HL-60/S4 treated with phorbol 12-myristate 13-acetate at 8.2 ng/mL for 4 days and 3 days (cell line): ENCODE measurements at regions not wholly inside any gene's neighbourhood (a gene's known extent, or its start where the extent isn't known, plus 50 kb on each side); places are given as distances from the start of the nearest gene placed in this dataset.

Experiments
- in situ Hi-C: fragments of 300-500 bp; cut with MboI; formaldehyde crosslinking; loops from 2 replicates; pipeline ENCODE4 v1.15.0; 2022; ENCODE audit warnings: low sequenced_read_pairs

DNA sequence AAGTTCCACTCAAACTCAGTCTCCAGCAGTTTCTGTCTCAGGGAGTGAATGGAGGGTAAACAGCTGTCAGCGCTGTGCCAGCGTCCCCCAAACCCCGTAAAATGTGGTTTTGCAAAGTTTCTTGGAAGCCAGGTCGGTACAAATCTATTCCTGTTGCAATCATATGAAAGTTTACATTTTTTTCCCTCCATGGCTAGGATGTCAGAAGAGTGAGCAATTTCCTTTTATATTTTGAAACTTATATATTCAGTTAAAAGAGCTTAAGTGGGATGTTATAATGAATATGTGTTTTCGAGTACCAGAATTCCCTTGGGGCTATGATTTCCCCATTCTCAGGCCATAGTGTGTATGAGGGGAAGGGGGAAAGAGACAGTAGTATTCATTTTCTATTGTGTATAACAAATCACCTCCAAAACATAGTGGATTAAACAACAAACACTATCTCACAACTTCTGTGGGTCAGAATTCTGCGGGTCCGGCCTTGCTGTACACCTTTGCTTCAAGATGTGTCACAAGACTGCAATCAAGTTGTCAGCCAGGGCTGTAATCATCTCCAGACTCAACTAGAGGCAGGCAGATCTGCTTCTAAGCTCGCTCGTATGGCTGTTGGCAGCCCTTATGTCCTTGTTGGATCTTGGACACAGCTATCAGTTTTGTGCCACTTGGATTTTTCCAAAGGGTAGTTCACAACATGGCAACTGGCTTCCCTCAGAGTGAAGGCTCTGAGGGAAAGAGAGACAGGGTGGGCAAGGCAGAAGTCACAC lies 107.4 kb downstream of the SNX18 start:
- in situ Hi-C loops: no loop called here

GRCh38 chr5:54621709-54622108 lies 104.2 kb downstream of the SNX18 start:
- in situ Hi-C loops: no loop called here

DNA sequence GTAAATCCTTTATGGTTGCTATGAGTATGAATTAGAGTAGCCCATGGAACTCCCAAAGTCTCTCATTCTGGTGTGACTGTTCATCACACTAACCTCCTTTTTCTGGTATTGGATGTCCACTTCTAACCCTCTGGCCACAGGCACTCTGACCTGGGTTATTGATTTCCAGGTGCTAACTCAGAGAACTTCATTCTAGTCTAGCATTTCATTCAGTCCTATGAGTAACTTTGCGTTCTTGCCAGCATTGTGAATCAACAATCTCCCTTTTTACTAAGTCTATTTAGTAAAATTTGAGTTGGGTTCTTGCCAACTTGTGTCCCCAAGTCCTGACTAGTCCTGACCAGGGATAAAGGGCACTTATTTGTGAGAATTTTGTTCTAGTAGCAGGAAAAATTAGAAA lies 103.5 kb downstream of the SNX18 start:
- in situ Hi-C loops: no loop called here

- in situ Hi-C loops: no loop called here
Measured at GRCh38 chr5:54620141-54620933, 102.8 kb downstream of the SNX18 start.

DNA sequence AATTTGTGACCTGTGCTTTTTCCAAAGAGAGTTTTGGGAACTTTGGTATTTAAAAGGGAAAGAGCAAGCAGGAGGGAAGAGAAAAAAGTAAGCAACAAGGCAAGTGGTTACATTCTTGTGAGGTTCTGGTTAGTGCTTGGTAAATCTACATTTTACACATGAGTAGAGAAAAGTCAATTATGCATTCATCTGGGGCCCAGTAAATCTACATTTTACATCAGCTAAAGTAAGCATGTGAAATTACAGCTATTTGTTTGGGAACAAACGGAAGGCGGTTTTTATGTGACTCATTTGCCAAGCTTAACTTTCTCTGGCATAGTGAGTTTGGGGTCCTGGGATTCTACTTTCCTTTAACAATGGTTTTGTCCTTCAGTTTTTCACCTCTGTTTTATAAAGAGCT lies 102.2 kb downstream of the SNX18 start:
- in situ Hi-C loops: no loop called here

DNA sequence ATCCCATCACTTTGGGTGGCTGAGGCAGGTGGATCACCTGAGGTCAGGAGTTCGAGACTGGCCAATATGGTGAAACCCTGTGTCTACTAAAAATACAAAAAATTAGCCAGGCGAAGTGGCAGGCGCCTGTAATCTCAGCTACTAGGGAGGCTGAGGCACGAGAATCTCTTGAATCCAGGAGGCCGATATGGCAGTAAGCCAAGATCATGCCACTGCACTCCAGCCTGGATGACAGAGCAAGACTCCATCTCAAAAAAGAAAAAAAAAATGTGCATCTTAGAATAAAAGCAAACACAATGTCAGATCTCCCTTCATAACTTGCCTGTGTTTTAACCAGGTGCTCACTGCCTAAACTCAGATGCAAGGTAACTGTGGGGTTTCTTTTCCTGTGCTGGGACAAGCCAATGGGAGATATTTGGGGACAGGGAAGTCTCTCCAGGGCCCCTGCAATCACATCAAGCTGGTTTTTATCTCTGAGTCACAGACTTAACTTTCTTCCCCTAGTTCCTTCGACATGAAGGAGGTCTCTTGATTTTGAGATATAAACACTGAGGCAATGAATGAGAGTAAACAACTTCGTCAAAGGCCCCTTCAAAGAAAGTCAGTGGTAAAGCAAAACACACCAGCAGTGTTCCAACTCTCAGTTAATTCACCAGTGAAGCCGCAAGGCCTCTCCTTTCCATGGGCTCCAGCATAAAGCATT lies 99.1 kb downstream of the SNX18 start:
- in situ Hi-C loops: no loop called here

- in situ Hi-C loops: no loop called here
Measured at GRCh38 chr5:54616031-54616430, 98.5 kb downstream of the SNX18 start.

- in situ Hi-C loops: no loop called here
Measured at GRCh38 chr5:54615381-54615780, 97.8 kb downstream of the SNX18 start.

DNA sequence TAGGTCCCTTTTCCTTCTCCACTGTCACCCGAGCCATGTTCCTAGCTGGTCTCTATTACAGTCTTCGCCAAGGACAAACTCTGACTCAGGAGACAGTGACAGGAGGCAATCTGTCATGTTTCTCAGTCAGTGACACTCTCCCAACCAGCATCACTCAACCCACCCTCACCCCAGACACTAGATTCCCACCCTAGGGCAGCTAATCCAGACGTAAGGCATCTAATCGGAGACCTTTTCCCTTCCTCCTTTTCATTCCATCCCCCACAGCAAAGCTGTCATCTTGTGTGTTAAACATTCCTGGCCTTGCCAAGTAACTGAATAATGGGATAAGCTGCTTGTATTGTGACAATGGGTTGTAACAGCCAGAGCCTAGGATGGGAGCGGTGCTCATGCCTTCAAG lies 95.2 kb downstream of the SNX18 start:
- in situ Hi-C loops: no loop called here

DNA sequence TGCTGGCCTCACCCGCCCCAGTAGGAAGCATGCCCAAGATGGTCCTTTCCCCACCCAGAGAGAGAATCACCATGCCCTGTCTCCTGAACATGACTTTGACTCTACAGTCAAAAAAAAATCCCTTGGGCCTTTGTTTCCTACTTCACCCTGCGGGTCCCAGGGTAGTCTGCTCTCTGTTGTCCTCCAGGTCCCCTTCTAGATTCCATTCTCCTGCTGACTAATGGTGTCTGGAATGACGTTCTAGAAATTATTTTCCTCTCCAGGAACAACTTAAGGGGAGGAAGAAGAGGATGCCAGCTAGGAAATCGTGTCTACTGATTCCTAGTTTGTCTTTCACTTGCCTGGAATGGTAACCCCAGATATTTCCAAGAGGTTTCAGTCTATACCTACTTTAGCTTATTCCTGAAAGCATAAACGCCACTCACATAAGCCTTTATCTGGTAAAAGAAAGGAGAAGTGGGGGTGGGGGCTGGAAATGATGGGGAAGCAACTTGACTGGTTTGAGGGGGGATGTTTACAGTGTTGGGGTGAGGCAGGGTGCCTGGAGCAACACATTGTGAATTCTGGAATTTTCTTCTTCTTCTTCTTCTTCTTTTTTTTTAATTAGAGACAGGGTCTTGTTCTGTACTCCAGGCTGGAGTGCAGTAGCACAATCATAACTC lies 93.9 kb downstream of the SNX18 start:
- in situ Hi-C loops: no loop called here

DNA sequence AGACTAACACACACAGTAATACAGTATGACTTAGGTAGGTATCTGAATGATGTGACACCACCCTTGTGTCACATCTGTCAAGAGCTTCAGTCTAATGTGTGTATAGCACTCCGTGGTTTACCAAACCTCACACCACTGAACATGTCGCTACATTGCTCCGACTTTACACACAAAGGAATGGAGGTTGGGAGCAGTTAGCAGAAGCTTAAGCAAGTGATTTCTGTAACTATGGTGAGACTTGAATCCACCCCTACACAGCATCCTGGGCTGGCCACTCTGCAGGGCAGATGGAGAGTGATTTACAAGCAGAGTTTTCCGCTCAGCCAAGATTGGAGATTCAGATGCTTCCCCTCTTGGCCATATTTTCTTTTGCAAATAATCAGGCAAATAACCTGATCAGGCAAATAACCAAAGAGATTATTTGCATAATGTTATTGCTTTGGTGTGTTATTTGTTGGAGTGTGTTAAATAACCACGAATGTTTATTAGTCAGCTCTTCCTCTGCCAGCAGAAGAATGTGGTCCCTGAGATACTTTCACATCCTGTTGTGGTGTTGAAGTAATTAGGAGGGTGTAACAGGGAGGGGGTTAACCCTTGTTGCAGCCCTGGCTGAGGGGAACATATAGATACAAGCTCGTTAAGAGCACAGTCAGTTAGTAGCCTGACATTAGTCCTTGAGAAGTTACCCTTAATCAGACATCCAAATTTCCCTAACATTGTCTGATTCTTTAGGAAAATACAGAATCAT lies 92.8 kb downstream of the SNX18 start:
- in situ Hi-C loops: no loop called here

DNA sequence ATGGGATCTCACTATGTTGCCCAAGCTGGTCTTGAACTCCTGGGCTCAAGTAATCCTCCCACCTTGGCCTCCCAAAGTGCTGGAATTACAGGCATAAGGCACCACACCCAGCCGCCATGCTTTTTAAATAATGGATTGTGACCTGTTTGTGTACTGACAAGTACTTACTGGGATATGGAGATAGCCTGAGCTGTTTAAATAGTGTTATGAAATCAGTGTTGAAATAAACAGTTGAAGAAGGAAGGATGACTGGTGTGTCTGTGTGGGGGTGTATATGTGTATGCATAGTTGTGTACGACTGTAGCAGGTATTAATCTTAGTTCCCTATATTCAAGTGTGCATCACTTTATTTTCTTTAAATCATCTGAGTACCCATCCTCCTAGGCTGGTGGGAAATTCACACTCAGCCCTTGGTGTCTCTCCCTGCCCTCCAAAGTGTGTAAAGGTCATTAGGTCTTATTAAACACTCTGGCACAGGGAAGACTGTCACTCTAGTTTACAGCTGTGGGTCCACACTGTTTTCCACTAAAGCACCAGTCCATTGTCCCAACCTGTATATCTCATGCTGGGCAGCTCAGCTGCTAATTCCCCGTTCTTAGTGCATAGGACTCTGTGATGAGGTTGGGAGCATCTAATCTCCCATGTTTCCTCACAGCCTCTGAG lies 91.0 kb downstream of the SNX18 start:
- in situ Hi-C loops: no loop called here

- in situ Hi-C loops: no loop called here
Measured at GRCh38 chr5:54607006-54607405, 89.4 kb downstream of the SNX18 start.

- in situ Hi-C loops: no loop called here
Measured at GRCh38 chr5:54603372-54603771, 85.8 kb downstream of the SNX18 start.

GRCh38 chr5:54602475-54602874 lies 84.9 kb downstream of the SNX18 start:
- in situ Hi-C loops: no loop called here

- in situ Hi-C loops: no loop called here
Measured at GRCh38 chr5:54601411-54602230, 84.1 kb downstream of the SNX18 start.
